ENCODE measurements at regions not wholly inside any gene's neighbourhood (a gene's known extent, or its start where the extent isn't known, plus 50 kb on each side); places are given as distances from the start of the nearest gene placed in this dataset.
"Not testable (repeated sequence)": the region's sequence is repeated elsewhere in the genome, so short reads cannot be mapped to it uniquely, and the experiment has no call there.

GRCh38 chr9:85319936-85320656 lies 421.7 kb downstream of the AGTPBP1 start:
- DNase-seq (ENCODE audit: low read depth) = no peak
- TF ChIP-seq, protein P1, sequence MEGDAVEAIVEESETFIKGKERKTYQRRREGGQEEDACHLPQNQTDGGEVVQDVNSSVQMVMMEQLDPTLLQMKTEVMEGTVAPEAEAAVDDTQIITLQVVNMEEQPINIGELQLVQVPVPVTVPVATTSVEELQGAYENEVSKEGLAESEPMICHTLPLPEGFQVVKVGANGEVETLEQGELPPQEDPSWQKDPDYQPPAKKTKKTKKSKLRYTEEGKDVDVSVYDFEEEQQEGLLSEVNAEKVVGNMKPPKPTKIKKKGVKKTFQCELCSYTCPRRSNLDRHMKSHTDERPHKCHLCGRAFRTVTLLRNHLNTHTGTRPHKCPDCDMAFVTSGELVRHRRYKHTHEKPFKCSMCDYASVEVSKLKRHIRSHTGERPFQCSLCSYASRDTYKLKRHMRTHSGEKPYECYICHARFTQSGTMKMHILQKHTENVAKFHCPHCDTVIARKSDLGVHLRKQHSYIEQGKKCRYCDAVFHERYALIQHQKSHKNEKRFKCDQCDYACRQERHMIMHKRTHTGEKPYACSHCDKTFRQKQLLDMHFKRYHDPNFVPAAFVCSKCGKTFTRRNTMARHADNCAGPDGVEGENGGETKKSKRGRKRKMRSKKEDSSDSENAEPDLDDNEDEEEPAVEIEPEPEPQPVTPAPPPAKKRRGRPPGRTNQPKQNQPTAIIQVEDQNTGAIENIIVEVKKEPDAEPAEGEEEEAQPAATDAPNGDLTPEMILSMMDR (conservative IDR thresholded peaks at IDR 0.05; ENCODE audit: low read depth, low read length) = no peak
- no peak overlapping the region for H3K4me3 ChIP-seq (ENCODE audit: low read depth, low read length)

- DNase-seq (ENCODE audit: low read depth) = not testable (repeated sequence)
These were observed 426.2 kb downstream of the AGTPBP1 start for GRCh38 chr9:85315535-85315934.

GRCh38 chr9:85310573-85310972 lies 431.2 kb downstream of the AGTPBP1 start:
- H3K4me3 ChIP-seq (ENCODE audit: low read depth, low read length) = no peak overlapping the region
- TF ChIP-seq, protein P1 (conservative IDR thresholded peaks at IDR 0.05; ENCODE audit: low read depth, low read length) = no peak
- no peak for DNase-seq (ENCODE audit: low read depth)

More at GRCh38 chr9:85315535-85315934, 426.2 kb downstream of the AGTPBP1 start:
- H3K4me3 ChIP-seq (ENCODE audit: low read depth, low read length) = not testable (repeated sequence)

DNA sequence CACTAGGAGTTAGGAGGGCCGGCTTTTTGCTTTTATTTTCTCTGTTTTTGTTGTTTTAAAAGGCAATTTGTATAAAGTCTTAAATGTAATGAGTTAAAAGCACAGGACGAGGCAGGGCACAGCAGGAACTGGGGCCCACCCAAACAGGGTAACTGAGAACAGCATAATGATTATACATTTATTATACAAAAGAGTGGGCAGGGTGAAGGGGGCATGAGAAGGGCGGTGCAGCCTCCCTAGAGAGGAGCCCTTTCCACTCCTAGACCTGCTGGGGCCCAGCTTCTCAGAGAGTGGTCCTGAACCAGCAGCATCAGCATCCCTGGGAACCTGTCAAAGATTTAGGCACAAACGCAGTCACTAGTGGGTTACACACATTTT lies 438.0 kb downstream of the AGTPBP1 start:
- TF ChIP-seq, protein P1 (conservative IDR thresholded peaks at IDR 0.05; ENCODE audit: low read depth, low read length) = no peak
- no peak overlapping the region for H3K4me3 ChIP-seq (ENCODE audit: low read depth, low read length)
- no peak for DNase-seq (ENCODE audit: low read depth)

- no peak overlapping the region for H3K4me3 ChIP-seq (ENCODE audit: low read depth, low read length)
- TF ChIP-seq, protein P1 (conservative IDR thresholded peaks at IDR 0.05; ENCODE audit: low read depth, low read length) = no peak
- no peak for DNase-seq (ENCODE audit: low read depth)
These were observed 438.6 kb downstream of the AGTPBP1 start for GRCh38 chr9:85302938-85303756.

GRCh38 chr9:85298499-85298898 lies 443.3 kb downstream of the AGTPBP1 start:
- no peak overlapping the region for H3K4me3 ChIP-seq (ENCODE audit: low read depth, low read length)
- DNase-seq (ENCODE audit: low read depth) = no peak
- TF ChIP-seq, protein P1 (conservative IDR thresholded peaks at IDR 0.05; ENCODE audit: low read depth, low read length) = no peak

DNA sequence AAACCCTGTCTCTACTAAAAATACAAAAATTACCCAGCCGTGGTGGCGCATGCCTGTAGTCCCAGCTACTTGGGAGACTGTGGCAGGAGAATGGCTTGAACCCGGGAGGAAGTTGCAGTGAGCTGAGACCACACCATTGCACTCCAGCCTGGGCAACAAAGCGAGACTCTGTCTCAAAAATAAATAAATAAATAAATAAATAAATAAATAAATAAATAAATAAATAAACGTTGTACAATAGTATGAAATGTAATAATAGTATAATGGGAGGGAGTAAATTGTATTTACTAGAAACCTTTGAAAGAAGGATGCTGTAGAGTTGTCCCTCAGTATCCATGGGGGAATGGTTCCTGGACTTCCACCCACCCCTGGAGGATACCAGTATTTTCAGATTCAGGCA lies 446.5 kb downstream of the AGTPBP1 start:
- H3K4me3 ChIP-seq (ENCODE audit: low read depth, low read length); DNase-seq (ENCODE audit: low read depth): not testable (repeated sequence)

GRCh38 chr9:85292261-85292660 lies 449.5 kb downstream of the AGTPBP1 start:
- TF ChIP-seq, protein P1 (conservative IDR thresholded peaks at IDR 0.05; ENCODE audit: low read depth, low read length) = no peak
- no peak for DNase-seq (ENCODE audit: low read depth)
- H3K4me3 ChIP-seq (ENCODE audit: low read depth, low read length) = no peak overlapping the region

Data from choroid plexus epithelial cell (primary cell).